Erythroblast (primary cell): ENCODE measurements at regions not wholly inside any gene's neighbourhood (a gene's known extent, or its start where the extent isn't known, plus 50 kb on each side); places are given as distances from the start of the nearest gene placed in this dataset.

Experiments used
- DNase-seq, 2 experiments: peaks; one replicate each; lab custom pipeline; 2025; lab: John Stamatoyannopoulos, UW
- GATA1 ChIP-seq: IDR thresholded peaks from 2 replicates; pipeline ENCODE4 v1.6.1; 2011; ENCODE audit warnings: low read depth, mild to moderate bottlenecking, control low read depth, low read length, moderate library complexity
- POLR2A ChIP-seq: IDR thresholded peaks from 2 replicates; pipeline ENCODE4 v1.6.1; 2011; ENCODE audit warnings: mild to moderate bottlenecking, low read length

- TF ChIP-seq POLR2A (no peak), GATA1 (no peak)
- no peak for DNase-seq
Measured at GRCh38 chr3:189460511-189460910, 170.7 kb upstream of the TP63 start.

GRCh38 chr3:189464799-189465198 lies 166.4 kb upstream of the TP63 start:
- no peak for DNase-seq
- TF ChIP-seq POLR2A (no peak), GATA1 (no peak)

GRCh38 chr3:189466004-189466403 lies 165.2 kb upstream of the TP63 start:
- DNase-seq, result no peak
- no peak for TF ChIP-seq POLR2A
- no peak for TF ChIP-seq GATA1

GRCh38 chr3:189467451-189467850 lies 163.7 kb upstream of the TP63 start:
- no peak for TF ChIP-seq GATA1
- no peak for TF ChIP-seq POLR2A
- no peak for DNase-seq

- no peak for DNase-seq
- TF ChIP-seq GATA1, result no peak
- no peak for TF ChIP-seq POLR2A
Measured at GRCh38 chr3:189474944-189475343, 156.2 kb upstream of the TP63 start.

- DNase-seq, result no peak
- TF ChIP-seq GATA1 (no peak), POLR2A (no peak)
Measured at GRCh38 chr3:189477614-189478013, 153.6 kb upstream of the TP63 start.

GRCh38 chr3:189486556-189486955 lies 144.6 kb upstream of the TP63 start:
- TF ChIP-seq GATA1, result no peak
- TF ChIP-seq POLR2A, result no peak
- no peak for DNase-seq

GRCh38 chr3:189488241-189488767 lies 142.9 kb upstream of the TP63 start:
- DNase-seq, result no peak

GRCh38 chr3:189490337-189490736 lies 140.9 kb upstream of the TP63 start:
- DNase-seq, result no peak
- TF ChIP-seq GATA1 (no peak), POLR2A (no peak)

More at GRCh38 chr3:189488241-189488767, 142.9 kb upstream of the TP63 start:
- no peak for TF ChIP-seq POLR2A
- no peak for TF ChIP-seq GATA1

- TF ChIP-seq GATA1 (no peak), POLR2A (no peak)
- DNase-seq, result no peak
Measured at GRCh38 chr3:189490749-189491148, 140.4 kb upstream of the TP63 start.

GRCh38 chr3:189491831-189492230 lies 139.4 kb upstream of the TP63 start:
- no peak for TF ChIP-seq POLR2A
- no peak for TF ChIP-seq GATA1
- DNase-seq, result no peak

- TF ChIP-seq POLR2A (no peak), GATA1 (no peak)
- no peak for DNase-seq
Measured at GRCh38 chr3:189493271-189493670, 137.9 kb upstream of the TP63 start.

GRCh38 chr3:189494632-189495031 lies 136.6 kb upstream of the TP63 start:
- TF ChIP-seq GATA1 (no peak), POLR2A (no peak)
- DNase-seq, result no peak

- DNase-seq, result no peak
- TF ChIP-seq POLR2A (no peak), GATA1 (no peak)
Measured at GRCh38 chr3:189496375-189497138, 134.6 kb upstream of the TP63 start.
